ENCODE measurements at regions not wholly inside any gene's neighbourhood (a gene's known extent, or its start where the extent isn't known, plus 50 kb on each side); places are given as distances from the start of the nearest gene placed in this dataset.
"Not testable (repeated sequence)": the region's sequence is repeated elsewhere in the genome, so short reads cannot be mapped to it uniquely, and the experiment has no call there.

GRCh38 chr13:33418224-33418953 lies 132.8 kb upstream of the STARD13 start:
- TF ChIP-seq CTCF (IDR thresholded peaks at IDR 0.05; ENCODE audit: poor library complexity, severe bottlenecking); RAD21 (conservative IDR thresholded peaks at IDR 0.05); EZH2 (IDR thresholded peaks at IDR 0.05; ENCODE audit: borderline replicate concordance, insufficient read depth, low read length, poor library complexity, severe bottlenecking); TAF1 (IDR thresholded peaks at IDR 0.05; ENCODE audit: low read depth); SMC3 (conservative IDR thresholded peaks at IDR 0.05; ENCODE audit: poor library complexity); MXI1 (conservative IDR thresholded peaks at IDR 0.05; ENCODE audit: poor library complexity, severe bottlenecking); EP300 (conservative IDR thresholded peaks at IDR 0.05; ENCODE audit: poor library complexity, severe bottlenecking): not testable (repeated sequence)
